Osteocyte (in vitro differentiated cells): ENCODE measurements at regions not wholly inside any gene's neighbourhood (a gene's known extent, or its start where the extent isn't known, plus 50 kb on each side); places are given as distances from the start of the nearest gene placed in this dataset.
"Not testable (repeated sequence)": the region's sequence is repeated elsewhere in the genome, so short reads cannot be mapped to it uniquely, and the experiment has no call there.

Experiments
- DNase-seq: peaks from one replicate; pipeline ENCODE4 v3.0.0; 2021; ENCODE audit warnings: mixed read lengths; ENCODE audit not compliant: unreplicated experiment; ENCODE audit errors: extremely low spot score
- H3K27ac Mint-ChIP-seq: one replicate; pipeline ENCODE4 v1.8.0; 2021; ENCODE audit warnings: mild to moderate bottlenecking, mixed read lengths; ENCODE audit not compliant: unreplicated experiment
- H3K27me3 Mint-ChIP-seq: one replicate; pipeline ENCODE4 v1.8.0; 2021; ENCODE audit warnings: mixed read lengths; ENCODE audit not compliant: unreplicated experiment
- H3K36me3 Mint-ChIP-seq: one replicate; pipeline ENCODE4 v1.8.0; 2021; ENCODE audit warnings: mixed read lengths; ENCODE audit not compliant: unreplicated experiment
- H3K4me1 Mint-ChIP-seq: one replicate; pipeline ENCODE4 v1.8.0; 2021; ENCODE audit warnings: mixed read lengths; ENCODE audit not compliant: unreplicated experiment
- H3K4me3 Mint-ChIP-seq: one replicate; pipeline ENCODE4 v1.8.0; 2021; ENCODE audit warnings: mild to moderate bottlenecking, moderate library complexity, mixed read lengths; ENCODE audit not compliant: unreplicated experiment
- H3K9me3 Mint-ChIP-seq: one replicate; pipeline ENCODE4 v1.8.0; 2021; ENCODE audit warnings: mixed read lengths; ENCODE audit not compliant: unreplicated experiment
- CTCF ChIP-seq: fragments of 200-600 bp; sonication (generic); IDR thresholded peaks from 2 replicates; pipeline ENCODE4 v1.5.0; 2021; ENCODE audit warnings: antibody characterized with exemption, mild to moderate bottlenecking, moderate library complexity

- Mint-ChIP-seq H3K27ac (no peak overlapping the region), H3K4me3 (no peak overlapping the region), H3K4me1 (no peaks in the 10 kb centered on the region), H3K9me3 (peaks cover 37% of the 10 kb centered on the region), H3K27me3 (no peaks in the 10 kb centered on the region), H3K36me3 (no peaks in the 10 kb centered on the region)
- no peak for DNase-seq
- no peak for TF ChIP-seq CTCF
Measured at GRCh38 chr5:100110497-100110896, 424.7 kb upstream of the FAM174A start.

- Mint-ChIP-seq H3K27me3 (no peaks in the 10 kb centered on the region), H3K27ac (no peak overlapping the region), H3K36me3 (no peaks in the 10 kb centered on the region), H3K9me3 (peaks cover 37% of the 10 kb centered on the region), H3K4me1 (no peaks in the 10 kb centered on the region), H3K4me3 (no peak overlapping the region)
- TF ChIP-seq CTCF: no peak
- no peak for DNase-seq
Measured at GRCh38 chr5:100108883-100109282, 426.3 kb upstream of the FAM174A start.

- not testable (repeated sequence) for H3K9me3 Mint-ChIP-seq, H3K36me3 Mint-ChIP-seq, H3K4me3 Mint-ChIP-seq, H3K27me3 Mint-ChIP-seq, H3K4me1 Mint-ChIP-seq, H3K27ac Mint-ChIP-seq, DNase-seq
Measured at GRCh38 chr5:100103592-100104119, 431.5 kb upstream of the FAM174A start.

GRCh38 chr5:100101466-100101865, 433.7 kb upstream of the FAM174A start:
- DNase-seq, H3K4me1 Mint-ChIP-seq, H3K27me3 Mint-ChIP-seq, H3K9me3 Mint-ChIP-seq, H3K27ac Mint-ChIP-seq, H3K36me3 Mint-ChIP-seq, H3K4me3 Mint-ChIP-seq: not testable (repeated sequence)

GRCh38 chr5:100096328-100096727, 438.8 kb upstream of the FAM174A start:
- H3K27me3 Mint-ChIP-seq, H3K9me3 Mint-ChIP-seq, H3K36me3 Mint-ChIP-seq, H3K27ac Mint-ChIP-seq, DNase-seq, H3K4me1 Mint-ChIP-seq, H3K4me3 Mint-ChIP-seq: not testable (repeated sequence)

GRCh38 chr5:100080703-100081102, 454.5 kb upstream of the FAM174A start:
- H3K36me3 Mint-ChIP-seq, H3K9me3 Mint-ChIP-seq, H3K27ac Mint-ChIP-seq, DNase-seq, H3K4me3 Mint-ChIP-seq, H3K4me1 Mint-ChIP-seq, H3K27me3 Mint-ChIP-seq: not testable (repeated sequence)

GRCh38 chr5:100079163-100079562, 456.0 kb upstream of the FAM174A start:
- H3K36me3 Mint-ChIP-seq, H3K27me3 Mint-ChIP-seq, H3K27ac Mint-ChIP-seq, H3K4me3 Mint-ChIP-seq, H3K9me3 Mint-ChIP-seq, H3K4me1 Mint-ChIP-seq, DNase-seq: not testable (repeated sequence)

- DNase-seq, H3K4me1 Mint-ChIP-seq, H3K36me3 Mint-ChIP-seq, H3K27ac Mint-ChIP-seq, H3K9me3 Mint-ChIP-seq, H3K27me3 Mint-ChIP-seq, H3K4me3 Mint-ChIP-seq: not testable (repeated sequence)
Measured at GRCh38 chr5:100066020-100066419, 469.2 kb upstream of the FAM174A start.
